ENCODE measurements at regions not wholly inside any gene's neighbourhood (a gene's known extent, or its start where the extent isn't known, plus 50 kb on each side); places are given as distances from the start of the nearest gene placed in this dataset.

- Histone ChIP-seq H2BK15ac (ENCODE audit: low read length) (no peak overlapping the region), H4K8ac (ENCODE audit: extremely low read depth, insufficient read depth, low read length) (no peak overlapping the region), H3K79me1 (ENCODE audit: low read depth, low read length) (no peaks in the 10 kb centered on the region), H3K56ac (replicated peaks; ENCODE audit: insufficient read length, low read depth, low read length) (no peak overlapping the region), H2BK120ac (replicated peaks; ENCODE audit: low read depth, low read length) (no peak overlapping the region), H2BK20ac (ENCODE audit: low read length) (no peak overlapping the region), H4K20me1 (replicated peaks in 1 of 2; ENCODE audit: control insufficient read depth in 1 of 2, insufficient read depth in 2 of 2, low read length in 2 of 2) (no peaks in the 10 kb centered on the region), H4K5ac (ENCODE audit: insufficient read length, low read depth, low read length) (no peak overlapping the region), H3K4me1 (replicated peaks in 1 of 4; ENCODE audit: control insufficient read depth in 3 of 4, insufficient read depth in 4 of 4, low read length in 3 of 4) (no peaks in the 10 kb centered on the region), H3K27me3 (replicated peaks in 1 of 4; ENCODE audit: control insufficient read depth in 3 of 4, extremely low read depth in 1 of 4, insufficient read depth in 3 of 4, low read length in 3 of 4) (peaks cover 0 to 2% (median 0%) of the 10 kb centered on the region in 4 experiments; a peak in 1 of 7 replicates), H3K9ac (replicated peaks in 1 of 4; ENCODE audit: extremely low read depth in 1 of 4, low read depth in 3 of 4, low read length in 3 of 4) (no peak overlapping the region), H2BK12ac (ENCODE audit: low read depth, low read length) (no peak overlapping the region), H3K4me2 (ENCODE audit: insufficient read depth in 1 of 2, low read depth in 2 of 2, low read length in 2 of 2) (no peak overlapping the region), H3K14ac (ENCODE audit: insufficient read length) (no peak overlapping the region), H3K36me3 (ENCODE audit: control insufficient read depth in 2 of 4, insufficient read depth in 4 of 4, low read length in 3 of 4) (no peaks in the 10 kb centered on the region), H2AK5ac (ENCODE audit: low read depth, low read length) (no peak overlapping the region), H2AFZ (ENCODE audit: low read length) (no peak overlapping the region), H3K79me2 (ENCODE audit: control insufficient read depth in 1 of 2, insufficient read depth in 2 of 2, low read length in 2 of 2) (no peaks in the 10 kb centered on the region), H3K23me2 (ENCODE audit: low read depth, low read length) (no peaks in the 10 kb centered on the region), H4K91ac (replicated peaks; ENCODE audit: insufficient read length, low read length) (no peak overlapping the region), H3K23ac (ENCODE audit: insufficient read length) (no peak overlapping the region), H3K4me3 (ENCODE audit: extremely low read depth in 1 of 4, insufficient read depth in 2 of 4, low read depth in 3 of 4, low read length in 4 of 4) (no peak overlapping the region), H3K9me3 (ENCODE audit: insufficient read depth in 2 of 2, low read depth in 1 of 2, low read length in 1 of 2) (no peaks in the 10 kb centered on the region; a peak in 1 of 4 replicates), H3K18ac (ENCODE audit: extremely low read depth, low read length) (no peak overlapping the region), H3K4ac (replicated peaks; ENCODE audit: insufficient read length, low read depth, low read length) (no peak overlapping the region), H3K27ac (ENCODE audit: low read depth, low read length) (no peak overlapping the region), H2BK5ac (ENCODE audit: low read depth, low read length) (no peak overlapping the region)
- ChIA-PET CTCF (ENCODE audit: partially characterized antibody) (interaction anchor here (1.0 to 1.9 kb wide), 4 partner anchors 9 to 194 kb away, joined by 3 to 15 read pairs (median 5); no protein-coding TSS in a partner anchor), POLR2A (ENCODE audit: partially characterized antibody) (no interaction called here)
- FAIRE-seq, result no peak
- no peak for DNase-seq (ENCODE audit: low read depth in 1 of 2, low spot score in 2 of 2)
- 81% methylated on average over 2 of the region's 2 CpGs; no CpG with 5 or more reads in 1 of the 2 experiments for WGBS, 2 experiments (ENCODE audit: extremely low coverage in 1 of 2, insufficient coverage in 1 of 2, insufficient read length in 1 of 2, insufficient replicate concordance in 2 of 2, low coverage in 1 of 2, low lambda C conversion rate in 2 of 2, missing lambda C conversion rate in 1 of 2)
- no peak for TF ChIP-seq BRCA1 (IDR thresholded peaks at IDR 0.05; ENCODE audit: low read depth, low read length)
- no peak for TF ChIP-seq SIRT6 (IDR thresholded peaks at IDR 0.05; ENCODE audit: low read length)
- no peak for TF ChIP-seq NRF1 (IDR thresholded peaks at IDR 0.05; ENCODE audit: low read depth, low read length)
- TF ChIP-seq, protein P1, sequence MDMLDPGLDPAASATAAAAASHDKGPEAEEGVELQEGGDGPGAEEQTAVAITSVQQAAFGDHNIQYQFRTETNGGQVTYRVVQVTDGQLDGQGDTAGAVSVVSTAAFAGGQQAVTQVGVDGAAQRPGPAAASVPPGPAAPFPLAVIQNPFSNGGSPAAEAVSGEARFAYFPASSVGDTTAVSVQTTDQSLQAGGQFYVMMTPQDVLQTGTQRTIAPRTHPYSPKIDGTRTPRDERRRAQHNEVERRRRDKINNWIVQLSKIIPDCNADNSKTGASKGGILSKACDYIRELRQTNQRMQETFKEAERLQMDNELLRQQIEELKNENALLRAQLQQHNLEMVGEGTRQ (IDR thresholded peaks at IDR 0.05; ENCODE audit: low read length), result no peak
- no peak for TF ChIP-seq CREB1 (IDR thresholded peaks at IDR 0.05)
- no peak for TF ChIP-seq RNF2 (IDR thresholded peaks at IDR 0.05; ENCODE audit: borderline replicate concordance, low read depth, low read length, missing control alignments, poor library complexity, severe bottlenecking)
- no peak for TF ChIP-seq POLR2AphosphoS5 (IDR thresholded peaks at IDR 0.05; ENCODE audit: low read depth, low read length)
- TF ChIP-seq SIX5 (IDR thresholded peaks at IDR 0.05; ENCODE audit: low read depth, low read length), result no peak
- TF ChIP-seq KDM4A (IDR thresholded peaks at IDR 0.05; ENCODE audit: low read depth, low read length, severe bottlenecking), result no peak
- no peak for TF ChIP-seq CHD1 (IDR thresholded peaks at IDR 0.05; ENCODE audit: low read depth, low read length)
- no peak for TF ChIP-seq YY1 (IDR thresholded peaks at IDR 0.05; ENCODE audit: low read depth, low read length)
- TF ChIP-seq HDAC2 (IDR thresholded peaks at IDR 0.05; ENCODE audit: borderline replicate concordance in 1 of 2, low read depth in 2 of 2, low read length in 2 of 2), result no peak
- TF ChIP-seq RBBP5 (IDR thresholded peaks at IDR 0.05; ENCODE audit: borderline replicate concordance, low read depth, low read length), result no peak
- TF ChIP-seq ZNF274 (IDR thresholded peaks at IDR 0.05; ENCODE audit: borderline replicate concordance, extremely low read depth, low read length), result no peak
Measured at GRCh38 chr9:107147134-107147533, 135.9 kb upstream of the RAD23B start.
